ENCODE measurements at regions not wholly inside any gene's neighbourhood (a gene's known extent, or its start where the extent isn't known, plus 50 kb on each side); places are given as distances from the start of the nearest gene placed in this dataset.

- TF ChIP-seq ZNF263 (CRISPR knock-in tag; IDR thresholded peaks at IDR 0.05; ENCODE audit: borderline replicate concordance) (no peak), CTCF (IDR thresholded peaks at IDR 0.05 in 2 of 3, conservative IDR thresholded peaks at IDR 0.05 in 1 of 3; ENCODE audit: insufficient read depth in 2 of 3, low read depth in 1 of 3, low read length in 3 of 3) (no peak), MAFG (tag; conservative IDR thresholded peaks at IDR 0.05) (no peak), BRD4 (IDR thresholded peaks at IDR 0.05) (no peak)
Measured at GRCh38 chr10:129397198-129397974, 69.7 kb upstream of the MGMT start.

All from K562 (cell line).